SK-N-SH (cell line): ENCODE measurements at regions not wholly inside any gene's neighbourhood (a gene's known extent, or its start where the extent isn't known, plus 50 kb on each side); places are given as distances from the start of the nearest gene placed in this dataset.

Source experiments
- CTCF ChIA-PET: fragments of 300-600, 350-600 bp; formaldehyde crosslinking; extraction: SDS; loops from one replicate; lab custom pipeline; 2021; lab: Yijun Ruan, JAX
- POLR2A ChIA-PET: fragments of 350-600 bp; sonication (Branson Sonifier 250); formaldehyde crosslinking; extraction: SDS; loops from one replicate; lab custom pipeline; 2020; ENCODE audit warnings: antibody characterized with exemption, inconsistent platforms; lab: Yijun Ruan, JAX
- DNase-seq: peaks from one replicate; pipeline ENCODE4 v3.0.0; 2012
- H2AFZ ChIP-seq: fragments of 200-600 bp; sonication (generic); 2 replicates; pipeline ENCODE4 v1.8.1; 2016; ENCODE audit warnings: antibody characterized with exemption, mild to moderate bottlenecking, low read depth
- H3F3A ChIP-seq: fragments of 200-600 bp; sonication (generic); replicated peaks from 2 replicates; pipeline ENCODE3; 2016; ENCODE audit warnings: antibody characterized with exemption, mild to moderate bottlenecking; ENCODE audit not compliant: insufficient read depth
- H3K27ac ChIP-seq, 2 experiments: fragments of 200-500 bp in 1 of 2; fragments of 200-600 bp in 1 of 2; sonication (Bioruptor generic) in 1 of 2; sonication (generic), shearing (Covaris generic) in 1 of 2; 2 replicates each; pipeline versions ENCODE4 v1.5.1 to v1.6.1; 2014 to 2016; ENCODE audit warnings: low read depth in 2 of 2, inconsistent platforms in 1 of 2, low read length in 1 of 2, mild to moderate bottlenecking in 1 of 2, mixed read lengths in 1 of 2
- H3K27me3 ChIP-seq: fragments of 200-600 bp; sonication (generic), shearing (Covaris generic); 2 replicates; pipeline ENCODE4 v1.6.1; 2016; ENCODE audit warnings: mixed run types; ENCODE audit not compliant: insufficient read depth
- H3K36me3 ChIP-seq, 2 experiments: fragments of 200-500 bp in 1 of 2; fragments of 200-600 bp in 1 of 2; sonication (Bioruptor generic) in 1 of 2; sonication (generic) in 1 of 2; replicated peaks in 1 of 2; 2 replicates each; pipeline versions ENCODE3 to v1.5.1; 2014 to 2016; ENCODE audit warnings: low read length in 1 of 2, mild to moderate bottlenecking in 1 of 2; ENCODE audit not compliant: insufficient read depth in 2 of 2, control insufficient read depth in 1 of 2
- H3K4me1 ChIP-seq, 2 experiments: fragments of 200-500 bp in 1 of 2; fragments of 200-600 bp in 1 of 2; sonication (Bioruptor generic) in 1 of 2; sonication (generic), shearing (Covaris generic) in 1 of 2; 2 replicates each; pipeline versions ENCODE4 v1.5.1 to v1.6.1; 2014 to 2016; ENCODE audit warnings: low read depth in 1 of 2, low read length in 1 of 2, mixed run types in 1 of 2; ENCODE audit not compliant: insufficient read depth in 2 of 2, control insufficient read depth in 1 of 2
- H3K4me2 ChIP-seq: fragments of 200-600 bp; sonication (generic), shearing (Covaris generic); 2 replicates; pipeline ENCODE4 v1.6.1; 2017; ENCODE audit warnings: mixed run types
- H3K4me3 ChIP-seq, 2 experiments: fragments of 200-500 bp in 1 of 2; fragments of 200-600 bp in 1 of 2; sonication (Bioruptor generic) in 1 of 2; sonication (generic), shearing (Covaris generic) in 1 of 2; 2 replicates each; pipeline versions ENCODE4 v1.5.1 to v1.8.1; 2014 to 2016; ENCODE audit warnings: low read depth in 2 of 2, inconsistent platforms in 1 of 2, low read length in 1 of 2, mild to moderate bottlenecking in 1 of 2, mixed read lengths in 1 of 2, moderate library complexity in 1 of 2
- H3K79me2 ChIP-seq: fragments of 200-600 bp; sonication (generic); 2 replicates; pipeline ENCODE4 v1.8.1; 2017; ENCODE audit warnings: mild to moderate bottlenecking; ENCODE audit not compliant: insufficient read depth
- H3K9ac ChIP-seq: fragments of 200-600 bp; sonication (generic); 2 replicates; pipeline ENCODE4 v1.6.1; 2017; ENCODE audit warnings: mixed run types
- H3K9me2 ChIP-seq: fragments of 200-600 bp; sonication (generic); 2 replicates; pipeline ENCODE4 v1.6.1; 2017; ENCODE audit warnings: mixed run types
- H3K9me3 ChIP-seq: fragments of 200-600 bp; sonication (generic); 2 replicates; pipeline ENCODE4 v1.6.1; 2017; ENCODE audit warnings: mixed run types, mild to moderate bottlenecking, moderate library complexity
- H4K20me1 ChIP-seq: fragments of 200-600 bp; sonication (generic); 2 replicates; pipeline ENCODE4 v1.6.1; 2017; ENCODE audit warnings: mild to moderate bottlenecking, mixed run types; ENCODE audit not compliant: insufficient read depth
- CHD2 ChIP-seq: fragments of 150-350 bp; IDR thresholded peaks from 2 replicates; pipeline ENCODE4 v1.6.1; 2018; ENCODE audit warnings: low read length; ENCODE audit not compliant: partially characterized antibody
- CTCF ChIP-seq: fragments of 200-600 bp; sonication (generic); IDR thresholded peaks from 2 replicates; pipeline ENCODE4 v1.6.1; 2017; ENCODE audit warnings: antibody characterized with exemption, mild to moderate bottlenecking, moderate library complexity
- EP300 ChIP-seq, 2 experiments: IDR thresholded peaks; 2 replicates each; pipeline versions ENCODE4 v1.4.0 to v1.6.1; 2012; ENCODE audit warnings: borderline replicate concordance in 1 of 2, low read depth in 1 of 2, low read length in 1 of 2
- FOSL2 ChIP-seq: IDR thresholded peaks from 2 replicates; pipeline ENCODE4 v1.4.0; 2012; ENCODE audit warnings: low read depth, mild to moderate bottlenecking, moderate library complexity, borderline replicate concordance
- FOXJ3 ChIP-seq: sonication (generic); formaldehyde crosslinking; IDR thresholded peaks from 2 replicates; pipeline ENCODE4 v1.5.1; 2020; ENCODE audit warnings: mild to moderate bottlenecking, missing genetic modification reagents
- GABPA ChIP-seq: IDR thresholded peaks from 2 replicates; pipeline ENCODE4 v1.4.0; 2012; ENCODE audit warnings: low read depth, mild to moderate bottlenecking
- GATA2 ChIP-seq: sonication (generic); formaldehyde crosslinking; IDR thresholded peaks from 2 replicates; pipeline ENCODE4 v1.5.0; 2020; ENCODE audit warnings: mild to moderate bottlenecking, missing genetic modification reagents
- IRF3 ChIP-seq: fragments of 150-350 bp; IDR thresholded peaks from 2 replicates; pipeline ENCODE4 v1.6.1; 2016; ENCODE audit warnings: mild to moderate bottlenecking, low read depth, low read length
- MAX ChIP-seq: IDR thresholded peaks from 2 replicates; pipeline ENCODE4 v1.4.0; 2012; ENCODE audit warnings: low read depth
- MXI1 ChIP-seq: IDR thresholded peaks from 2 replicates; pipeline ENCODE4 v1.6.1; 2012; ENCODE audit warnings: mild to moderate bottlenecking, low read depth, low read length, improper control_type of control experiment
- POLR2AphosphoS5 ChIP-seq: IDR thresholded peaks from 2 replicates; pipeline ENCODE4 v1.6.1; 2012; ENCODE audit warnings: low read depth, low read length
- RCOR1 ChIP-seq: fragments of 150-350 bp; IDR thresholded peaks from 2 replicates; pipeline ENCODE4 v1.6.1; 2017; ENCODE audit warnings: antibody characterized with exemption, low read length
- RXRA ChIP-seq: IDR thresholded peaks from 2 replicates; pipeline ENCODE4 v1.4.0; 2012; ENCODE audit warnings: low read depth, mild to moderate bottlenecking, borderline replicate concordance
- SMC3 ChIP-seq: IDR thresholded peaks from 2 replicates; pipeline ENCODE4 v1.6.1; 2012; ENCODE audit warnings: low read depth, low read length, improper control_type of control experiment
- TAF1 ChIP-seq: IDR thresholded peaks from 2 replicates; pipeline ENCODE4 v1.6.1; 2012; ENCODE audit warnings: low read depth, mild to moderate bottlenecking, low read length, moderate library complexity, borderline replicate concordance
- TCF12 ChIP-seq: IDR thresholded peaks from 2 replicates; pipeline ENCODE4 v1.4.0; 2012
- TEAD4 ChIP-seq: IDR thresholded peaks from 2 replicates; pipeline ENCODE4 v1.4.0; 2012; ENCODE audit warnings: mild to moderate bottlenecking, borderline replicate concordance; ENCODE audit not compliant: insufficient read depth
- USF1 ChIP-seq: IDR thresholded peaks from 2 replicates; pipeline ENCODE4 v1.4.0; 2012; ENCODE audit warnings: low read depth, borderline replicate concordance
- USF2 ChIP-seq: fragments of 150-350 bp; IDR thresholded peaks from 2 replicates; pipeline ENCODE4 v1.6.1; 2017; ENCODE audit warnings: antibody characterized with exemption, low read length, low read depth, borderline replicate concordance
- YY1 ChIP-seq: IDR thresholded peaks from 2 replicates; pipeline ENCODE4 v1.4.0; 2012; ENCODE audit warnings: low read depth, mild to moderate bottlenecking
- WGBS: methylation state at CpG from one replicate; pipeline ENCODE4 v1.1.6; 2017; ENCODE audit warnings: low lambda C conversion rate; 5-methylcytosine and 5-hydroxymethylcytosine counted together

GRCh38 chr14:29140016-29140415 lies 373.4 kb downstream of the FOXG1 start:
- no peak overlapping the region for H3K4me2 ChIP-seq
- no peak for TF ChIP-seq CTCF
- TF ChIP-seq RCOR1 = no peak
- no peak for TF ChIP-seq GATA2 (CRISPR knock-in tag)
- no peak for TF ChIP-seq RXRA
- TF ChIP-seq GABPA = no peak
- TF ChIP-seq CHD2 = no peak
- no peak for TF ChIP-seq FOXJ3 (CRISPR knock-in tag)
- TF ChIP-seq TEAD4 = no peak
- TF ChIP-seq FOSL2 = no peak
- no peak for TF ChIP-seq MAX
- TF ChIP-seq TCF12 = no peak
- TF ChIP-seq USF1 = no peak
- no peak for TF ChIP-seq USF2
- no peak for TF ChIP-seq POLR2AphosphoS5
- TF ChIP-seq YY1 = no peak
- TF ChIP-seq TAF1 = no peak
- TF ChIP-seq SMC3 = no peak
- no peak for TF ChIP-seq IRF3
- no peak for TF ChIP-seq EP300 (IDR thresholded peaks at IDR 0.05; ENCODE audit: borderline replicate concordance in 1 of 2, low read depth in 1 of 2, low read length in 1 of 2)
- no peak for TF ChIP-seq MXI1
- no peaks in the 10 kb centered on the region for H4K20me1 ChIP-seq
- no peaks in the 10 kb centered on the region for H3K36me3 ChIP-seq
- no peaks in the 10 kb centered on the region for H3K9me3 ChIP-seq
- CTCF ChIA-PET = no interaction called here
- 0 out of 2 replicates have a peak, but pooled peaks cover 3% of the 10 kb centered on the region for H3K9me2 ChIP-seq
- H3K9ac ChIP-seq = no peak overlapping the region
- no peaks in the 10 kb centered on the region for H3K4me1 ChIP-seq
- POLR2A ChIA-PET = no interaction called here
- DNase-seq = no peak
- no peak overlapping the region for H2AFZ ChIP-seq
- H3K27ac ChIP-seq = no peak overlapping the region
- peaks cover 3% of the 10 kb centered on the region for H3F3A ChIP-seq
- no peaks in the 10 kb centered on the region for H3K79me2 ChIP-seq
- no peak overlapping the region for H3K4me3 ChIP-seq
- peaks cover 6% of the 10 kb centered on the region for H3K27me3 ChIP-seq
- 2% methylated on average over 3 of the region's 3 CpGs for WGBS
